ENCODE measurements at regions not wholly inside any gene's neighbourhood (a gene's known extent, or its start where the extent isn't known, plus 50 kb on each side); places are given as distances from the start of the nearest gene placed in this dataset.

GRCh38 chr11:119983816-119984215 is 154.1 kb downstream of the TRIM29 start:
- TF ChIP-seq CTCF (IDR thresholded peaks at IDR 0.05), result no peak
- TF ChIP-seq POLR2A (IDR thresholded peaks at IDR 0.05), result no peak
